H1 (cell line): ENCODE measurements at regions not wholly inside any gene's neighbourhood (a gene's known extent, or its start where the extent isn't known, plus 50 kb on each side); places are given as distances from the start of the nearest gene placed in this dataset.

ENCODE experiments used
- ASH2L ChIP-seq: fragments of 200-600, 300-600 bp; sonication (generic); IDR thresholded peaks from one replicate; pipeline ENCODE4 v1.7.1; 2017; ENCODE audit warnings: low read length
- CHD7 ChIP-seq: fragments of 300-600 bp; sonication (generic); IDR thresholded peaks from 2 replicates; pipeline ENCODE4 v1.7.1; 2012; ENCODE audit warnings: low read length, moderate library complexity, mild to moderate bottlenecking, inconsistent platforms; ENCODE audit not compliant: insufficient replicate concordance
- CTBP2 ChIP-seq: IDR thresholded peaks from 2 replicates; pipeline ENCODE4 v1.7.0; 2011; ENCODE audit warnings: borderline replicate concordance, mild to moderate bottlenecking, moderate library complexity, mixed read lengths, low read length; ENCODE audit not compliant: insufficient read depth, insufficient read length
- EGR1 ChIP-seq: IDR thresholded peaks from 2 replicates; pipeline ENCODE4 v1.6.1; 2011; ENCODE audit warnings: low read depth, low read length, borderline replicate concordance
- JUN ChIP-seq: IDR thresholded peaks from 2 replicates; pipeline ENCODE4 v1.6.1; 2011; ENCODE audit warnings: low read depth, mild to moderate bottlenecking, improper control_type of control experiment, low read length
- KDM5A ChIP-seq: fragments of 200-600 bp; IDR thresholded peaks from 2 replicates; pipeline ENCODE4 v1.7.1; 2012; ENCODE audit warnings: mild to moderate bottlenecking, low read length, inconsistent platforms, mixed read lengths
- POLR2AphosphoS5 ChIP-seq: IDR thresholded peaks from 2 replicates; pipeline ENCODE4 v1.6.1; 2011; ENCODE audit warnings: low read depth, low read length
- RFX5 ChIP-seq: IDR thresholded peaks from 2 replicates; pipeline ENCODE4 v1.6.1; 2011; ENCODE audit warnings: low read depth, low read length, improper control_type of control experiment, borderline replicate concordance
- RNF2 ChIP-seq: fragments of 200-900, 300-1000 bp; sonication (generic); IDR thresholded peaks from 2 replicates; pipeline ENCODE4 v1.7.1; 2016; ENCODE audit warnings: borderline replicate concordance, low read depth, mild to moderate bottlenecking, antibody characterized with exemption, low read length; ENCODE audit not compliant: poor library complexity, severe bottlenecking; ENCODE audit errors: missing control alignments
- SIX5 ChIP-seq: IDR thresholded peaks from 2 replicates; pipeline ENCODE4 v1.6.1; 2011; ENCODE audit warnings: mild to moderate bottlenecking, low read depth, low read length
- SP1 ChIP-seq: IDR thresholded peaks from 2 replicates; pipeline ENCODE4 v1.6.1; 2011; ENCODE audit warnings: low read depth, low read length
- SP2 ChIP-seq: IDR thresholded peaks from 2 replicates; pipeline ENCODE4 v1.6.1; 2012; ENCODE audit warnings: mild to moderate bottlenecking, low read length, inconsistent platforms
- SUZ12 ChIP-seq: fragments of 200-600 bp; sonication (generic); IDR thresholded peaks from 2 replicates; pipeline ENCODE4 v1.6.1; 2012; ENCODE audit warnings: mild to moderate bottlenecking, inconsistent platforms, low read length, moderate library complexity, mixed read lengths

GRCh38 chr13:108375034-108375433, 105.5 kb downstream of the TNFSF13B start (continued):
- TF ChIP-seq CHD7, result no peak
- no peak for TF ChIP-seq KDM5A
- TF ChIP-seq SIX5, result no peak
- TF ChIP-seq JUN, result no peak
- no peak for TF ChIP-seq EGR1
- no peak for TF ChIP-seq SP1
- no peak for TF ChIP-seq SP2
- TF ChIP-seq RNF2, result no peak
- TF ChIP-seq RFX5, result no peak
- TF ChIP-seq SUZ12, result no peak
- TF ChIP-seq ASH2L, result no peak
- no peak for TF ChIP-seq CTBP2
- TF ChIP-seq POLR2AphosphoS5, result no peak
